HEK293T (cell line): ENCODE measurements at regions not wholly inside any gene's neighbourhood (a gene's known extent, or its start where the extent isn't known, plus 50 kb on each side); places are given as distances from the start of the nearest gene placed in this dataset.

Experiments used
- BHLHE40 ChIP-seq: fragments of 450-650 bp; IDR thresholded peaks from 2 replicates; pipeline ENCODE4 v1.6.1; 2016; ENCODE audit warnings: mild to moderate bottlenecking, moderate library complexity, borderline replicate concordance
- CTBP1 ChIP-seq: fragments of 450-650 bp; IDR thresholded peaks from 2 replicates; pipeline ENCODE4 v1.6.1; 2016; ENCODE audit warnings: borderline replicate concordance
- ELF4 ChIP-seq: fragments of 450-650 bp; IDR thresholded peaks from 2 replicates; pipeline ENCODE4 v1.6.1; 2017; ENCODE audit warnings: antibody characterized with exemption
- FOXA1 ChIP-seq: fragments of 450-650 bp; IDR thresholded peaks from 2 replicates; pipeline ENCODE4 v1.6.1; 2016; ENCODE audit warnings: mild to moderate bottlenecking
- FOXK2 ChIP-seq: fragments of 450-650 bp; IDR thresholded peaks from 2 replicates; pipeline ENCODE4 v1.6.1; 2016; ENCODE audit warnings: mild to moderate bottlenecking
- FOXM1 ChIP-seq: fragments of 450-650 bp; IDR thresholded peaks from 2 replicates; pipeline ENCODE4 v1.6.1; 2017; ENCODE audit warnings: mild to moderate bottlenecking, borderline replicate concordance
- LEF1 ChIP-seq: fragments of 450-650 bp; IDR thresholded peaks from 2 replicates; pipeline ENCODE4 v1.6.1; 2017; ENCODE audit warnings: mild to moderate bottlenecking, borderline replicate concordance
- NFRKB ChIP-seq: fragments of 450-650 bp; IDR thresholded peaks from 2 replicates; pipeline ENCODE4 v1.6.1; 2016; ENCODE audit warnings: mild to moderate bottlenecking, moderate library complexity
- PKNOX1 ChIP-seq: fragments of 450-650 bp; IDR thresholded peaks from 2 replicates; pipeline ENCODE4 v1.6.1; 2016
- SP1 ChIP-seq: fragments of 450-650 bp; IDR thresholded peaks from 2 replicates; pipeline ENCODE4 v1.6.1; 2017
- SUZ12 ChIP-seq: fragments of 450-650 bp; IDR thresholded peaks from 2 replicates; pipeline ENCODE4 v1.6.1; 2016; ENCODE audit warnings: mild to moderate bottlenecking
- TARDBP ChIP-seq: fragments of 450-650 bp; IDR thresholded peaks from 2 replicates; pipeline ENCODE4 v1.6.1; 2016

GRCh38 chr11:106409671-106410070, 332.2 kb downstream of the AASDHPPT start:
- TF ChIP-seq SUZ12: no peak
- TF ChIP-seq SP1: no peak
- no peak for TF ChIP-seq LEF1
- no peak for TF ChIP-seq PKNOX1
- no peak for TF ChIP-seq FOXM1
- TF ChIP-seq NFRKB: no peak
- TF ChIP-seq TARDBP: no peak
- TF ChIP-seq BHLHE40: no peak
- TF ChIP-seq ELF4: no peak
- TF ChIP-seq FOXK2: no peak
- no peak for TF ChIP-seq CTBP1
- no peak for TF ChIP-seq FOXA1
